ENCODE measurements at regions not wholly inside any gene's neighbourhood (a gene's known extent, or its start where the extent isn't known, plus 50 kb on each side); places are given as distances from the start of the nearest gene placed in this dataset.

GRCh38 chr2:195330513-195330956 is 326.5 kb upstream of the SLC39A10 start:
- TF ChIP-seq CTCF (IDR thresholded peaks at IDR 0.05; ENCODE audit: insufficient read depth, low read depth, low read length) (no peak), EZH2 (IDR thresholded peaks at IDR 0.05; ENCODE audit: insufficient read depth, low read length) (no peak)
